ENCODE measurements at regions not wholly inside any gene's neighbourhood (a gene's known extent, or its start where the extent isn't known, plus 50 kb on each side); places are given as distances from the start of the nearest gene placed in this dataset.
"Not testable (repeated sequence)": the region's sequence is repeated elsewhere in the genome, so short reads cannot be mapped to it uniquely, and the experiment has no call there.

- Histone ChIP-seq H3K4me1 (ENCODE audit: control insufficient read depth in 2 of 2, insufficient read depth in 2 of 2, low read length in 2 of 2) (no peaks in the 10 kb centered on the region), H3K27ac (ENCODE audit: low read depth, low read length) (no peak overlapping the region), H3K9me3 (ENCODE audit: control insufficient read depth in 2 of 3, low read length in 3 of 3) (no peaks in the 10 kb centered on the region), H3K36me3 (ENCODE audit: control insufficient read depth in 2 of 3, insufficient read depth in 3 of 3, low read length in 3 of 3) (no peaks in the 10 kb centered on the region), H3K27me3 (ENCODE audit: control insufficient read depth in 2 of 2, insufficient read depth in 2 of 2, low read length in 2 of 2) (no peaks in the 10 kb centered on the region), H3K4me3 (ENCODE audit: low read length) (no peak overlapping the region)
- H3K4me1 Mint-ChIP-seq: no peaks in the 10 kb centered on the region
- ATAC-seq (no peak), DNase-seq (no peak)
- H3K9me3 Mint-ChIP-seq: peaks cover 0 to 26% (median under 1%) of the 10 kb centered on the region in 11 donors
- CTCF ChIA-PET: no interaction called here
- no peak overlapping the region for H3K4me3 Mint-ChIP-seq
- H3K27ac Mint-ChIP-seq: no peak overlapping the region
- POLR2A ChIA-PET: no interaction called here
- no peaks in the 10 kb centered on the region for H3K36me3 Mint-ChIP-seq
- H3K27me3 Mint-ChIP-seq: no peaks in the 10 kb centered on the region
- intact Hi-C loops (cut with micrococcal nuclease): no loop called here
Observed at GRCh38 chr4:65227628-65228027, 442.7 kb downstream of the EPHA5 start.

- intact Hi-C loops (cut with micrococcal nuclease): no loop called here
- H3K4me1 ChIP-seq (ENCODE audit: control insufficient read depth in 2 of 2, insufficient read depth in 2 of 2, low read length in 2 of 2): no peaks in the 10 kb centered on the region
- DNase-seq: no peak
- no peak for ATAC-seq
- no peaks in the 10 kb centered on the region for H3K27me3 Mint-ChIP-seq
- H3K27ac ChIP-seq (ENCODE audit: low read depth, low read length): no peak overlapping the region
- H3K36me3 Mint-ChIP-seq: no peaks in the 10 kb centered on the region
- H3K4me1 Mint-ChIP-seq: no peaks in the 10 kb centered on the region
- CTCF ChIA-PET: no interaction called here
- no peaks in the 10 kb centered on the region for H3K27me3 ChIP-seq (ENCODE audit: control insufficient read depth in 2 of 2, insufficient read depth in 2 of 2, low read length in 2 of 2)
- POLR2A ChIA-PET: no interaction called here
- no peak overlapping the region for H3K4me3 ChIP-seq (ENCODE audit: low read length)
- no peak overlapping the region for H3K4me3 Mint-ChIP-seq
- H3K9me3 Mint-ChIP-seq: peaks cover 0 to 38% (median 3%) of the 10 kb centered on the region in 11 donors
- H3K9me3 ChIP-seq (ENCODE audit: control insufficient read depth in 2 of 3, low read length in 3 of 3): no peaks in the 10 kb centered on the region
- no peaks in the 10 kb centered on the region for H3K36me3 ChIP-seq (ENCODE audit: control insufficient read depth in 2 of 3, insufficient read depth in 3 of 3, low read length in 3 of 3)
- H3K27ac Mint-ChIP-seq: no peak overlapping the region
Observed at GRCh38 chr4:65223601-65224000, 446.7 kb downstream of the EPHA5 start.

- H3K27ac ChIP-seq (ENCODE audit: low read depth, low read length); H3K4me3 ChIP-seq (ENCODE audit: low read length); DNase-seq; H3K27ac Mint-ChIP-seq; H3K36me3 ChIP-seq (ENCODE audit: control insufficient read depth in 2 of 3, insufficient read depth in 3 of 3, low read length in 3 of 3); H3K4me3 Mint-ChIP-seq; ATAC-seq; CTCF ChIA-PET; H3K9me3 ChIP-seq (ENCODE audit: control insufficient read depth in 2 of 3, low read length in 3 of 3); H3K4me1 Mint-ChIP-seq; intact Hi-C loops (cut with micrococcal nuclease); H3K27me3 Mint-ChIP-seq; H3K4me1 ChIP-seq (ENCODE audit: control insufficient read depth in 2 of 2, insufficient read depth in 2 of 2, low read length in 2 of 2); POLR2A ChIA-PET; H3K27me3 ChIP-seq (ENCODE audit: control insufficient read depth in 2 of 2, insufficient read depth in 2 of 2, low read length in 2 of 2); H3K36me3 Mint-ChIP-seq: not testable (repeated sequence)
- peaks cover 0 to 37% (median 3%) of the 10 kb centered on the region in 11 donors for H3K9me3 Mint-ChIP-seq
Observed at GRCh38 chr4:65223074-65223473, 447.2 kb downstream of the EPHA5 start.

GRCh38 chr4:65217179-65217578 lies 453.1 kb downstream of the EPHA5 start:
- no peak for ATAC-seq
- H3K36me3 ChIP-seq (ENCODE audit: control insufficient read depth in 2 of 3, insufficient read depth in 3 of 3, low read length in 3 of 3): no peaks in the 10 kb centered on the region
- no peaks in the 10 kb centered on the region for H3K4me1 Mint-ChIP-seq
- H3K9me3 Mint-ChIP-seq: peaks cover 0 to 24% (median 5%) of the 10 kb centered on the region in 11 donors
- POLR2A ChIA-PET: no interaction called here
- H3K27ac ChIP-seq (ENCODE audit: low read depth, low read length): no peak overlapping the region
- peaks cover 0 to 4% (median 0%) of the 10 kb centered on the region in 3 experiments for H3K9me3 ChIP-seq (ENCODE audit: control insufficient read depth in 2 of 3, low read length in 3 of 3)
- CTCF ChIA-PET: no interaction called here
- DNase-seq: no peak
- no peaks in the 10 kb centered on the region for H3K27me3 ChIP-seq (ENCODE audit: control insufficient read depth in 2 of 2, insufficient read depth in 2 of 2, low read length in 2 of 2)
- intact Hi-C loops (cut with micrococcal nuclease): no loop called here
- no peak overlapping the region for H3K4me3 Mint-ChIP-seq
- no peak overlapping the region for H3K4me3 ChIP-seq (ENCODE audit: low read length)
- H3K36me3 Mint-ChIP-seq: peaks cover 0 to 4% (median 0%) of the 10 kb centered on the region in 5 donors
- H3K27ac Mint-ChIP-seq: no peak overlapping the region
- no peaks in the 10 kb centered on the region for H3K27me3 Mint-ChIP-seq
- no peaks in the 10 kb centered on the region for H3K4me1 ChIP-seq (ENCODE audit: control insufficient read depth in 2 of 2, insufficient read depth in 2 of 2, low read length in 2 of 2)

GRCh38 chr4:65202853-65203236 lies 467.4 kb downstream of the EPHA5 start:
- H3K27me3 Mint-ChIP-seq: no peaks in the 10 kb centered on the region
- intact Hi-C loops (cut with micrococcal nuclease): no loop called here
- H3K4me1 Mint-ChIP-seq: no peaks in the 10 kb centered on the region
- no peaks in the 10 kb centered on the region for H3K36me3 Mint-ChIP-seq
- no peak for DNase-seq
- H3K9me3 Mint-ChIP-seq: peaks cover 0 to 9% (median 2%) of the 10 kb centered on the region in 11 donors
- Histone ChIP-seq H3K27me3 (ENCODE audit: control insufficient read depth in 2 of 2, insufficient read depth in 2 of 2, low read length in 2 of 2) (no peaks in the 10 kb centered on the region), H3K36me3 (ENCODE audit: control insufficient read depth in 2 of 3, insufficient read depth in 3 of 3, low read length in 3 of 3) (no peaks in the 10 kb centered on the region), H3K4me1 (ENCODE audit: control insufficient read depth in 2 of 2, insufficient read depth in 2 of 2, low read length in 2 of 2) (no peaks in the 10 kb centered on the region), H3K9me3 (ENCODE audit: control insufficient read depth in 2 of 3, low read length in 3 of 3) (peaks cover 0 to 3% (median 0%) of the 10 kb centered on the region in 3 experiments), H3K27ac (ENCODE audit: low read depth, low read length) (no peak overlapping the region), H3K4me3 (ENCODE audit: low read length) (no peak overlapping the region)
- H3K4me3 Mint-ChIP-seq: no peak overlapping the region
- no peak overlapping the region for H3K27ac Mint-ChIP-seq
- CTCF ChIA-PET: no interaction called here
- ATAC-seq: no peak
- POLR2A ChIA-PET: interaction anchor here (0.7 kb wide), 1 partner anchor 755 kb away, joined by 3 read pairs; no protein-coding TSS in a partner anchor

- Histone ChIP-seq H3K36me3 (ENCODE audit: control insufficient read depth in 2 of 3, insufficient read depth in 3 of 3, low read length in 3 of 3) (no peaks in the 10 kb centered on the region), H3K4me3 (ENCODE audit: low read length) (no peak overlapping the region), H3K27ac (ENCODE audit: low read depth, low read length) (no peak overlapping the region), H3K27me3 (ENCODE audit: control insufficient read depth in 2 of 2, insufficient read depth in 2 of 2, low read length in 2 of 2) (no peaks in the 10 kb centered on the region), H3K4me1 (ENCODE audit: control insufficient read depth in 2 of 2, insufficient read depth in 2 of 2, low read length in 2 of 2) (no peaks in the 10 kb centered on the region), H3K9me3 (ENCODE audit: control insufficient read depth in 2 of 3, low read length in 3 of 3) (peaks cover 0 to 3% (median 0%) of the 10 kb centered on the region in 3 experiments)
- ATAC-seq (no peak), DNase-seq (no peak)
- Mint-ChIP-seq H3K27ac (no peak overlapping the region), H3K4me1 (no peaks in the 10 kb centered on the region), H3K36me3 (peaks cover 0 to 3% (median 0%) of the 10 kb centered on the region in 5 donors), H3K9me3 (peaks cover 0 to 9% (median 3%) of the 10 kb centered on the region in 11 donors), H3K4me3 (no peak overlapping the region), H3K27me3 (no peaks in the 10 kb centered on the region)
- ChIA-PET CTCF (no interaction called here), POLR2A (interaction anchor here (0.7 kb wide), 1 partner anchor 755 kb away, joined by 3 read pairs; no protein-coding TSS in a partner anchor)
- intact Hi-C loops (cut with micrococcal nuclease): no loop called here
Observed at GRCh38 chr4:65202165-65202852, 468.0 kb downstream of the EPHA5 start.

- POLR2A ChIA-PET: no interaction called here
- peaks cover 0 to 1% (median 0%) of the 10 kb centered on the region in 7 donors for H3K4me1 Mint-ChIP-seq
- no peak overlapping the region for H3K4me3 ChIP-seq (ENCODE audit: low read length)
- DNase-seq: no peak
- H3K9me3 Mint-ChIP-seq: peaks cover 0 to 10% (median 2%) of the 10 kb centered on the region in 11 donors
- H3K4me1 ChIP-seq (ENCODE audit: control insufficient read depth in 2 of 2, insufficient read depth in 2 of 2, low read length in 2 of 2): no peaks in the 10 kb centered on the region
- H3K9me3 ChIP-seq (ENCODE audit: control insufficient read depth in 2 of 3, low read length in 3 of 3): peaks cover 0 to 3% (median 0%) of the 10 kb centered on the region in 3 experiments
- no peak for ATAC-seq
- no peaks in the 10 kb centered on the region for H3K27me3 Mint-ChIP-seq
- H3K36me3 Mint-ChIP-seq: peaks cover 0 to 3% (median 0%) of the 10 kb centered on the region in 5 donors
- H3K27me3 ChIP-seq (ENCODE audit: control insufficient read depth in 2 of 2, insufficient read depth in 2 of 2, low read length in 2 of 2): no peaks in the 10 kb centered on the region
- H3K27ac ChIP-seq (ENCODE audit: low read depth, low read length): no peak overlapping the region
- CTCF ChIA-PET: no interaction called here
- intact Hi-C loops (cut with micrococcal nuclease): no loop called here
- H3K36me3 ChIP-seq (ENCODE audit: control insufficient read depth in 2 of 3, insufficient read depth in 3 of 3, low read length in 3 of 3): no peaks in the 10 kb centered on the region
- H3K27ac Mint-ChIP-seq: no peak overlapping the region
- H3K4me3 Mint-ChIP-seq: no peak overlapping the region
Observed at GRCh38 chr4:65195666-65196065, 474.6 kb downstream of the EPHA5 start.
